H9 (cell line): ENCODE measurements at regions not wholly inside any gene's neighbourhood (a gene's known extent, or its start where the extent isn't known, plus 50 kb on each side); places are given as distances from the start of the nearest gene placed in this dataset.

Experiments used
- DNase-seq: peaks from one replicate; pipeline ENCODE4 v3.0.0-alpha.2; 2017
- H2AFZ ChIP-seq: one replicate; pipeline ENCODE4 v1.6.1; 2013; ENCODE audit warnings: mild to moderate bottlenecking, low read length, control low read depth, moderate library complexity
- H2AK5ac ChIP-seq: 2 replicates; pipeline ENCODE4 v1.6.1; 2013; ENCODE audit warnings: low read length, control low read depth, mixed read lengths; ENCODE audit not compliant: insufficient read length
- H2BK120ac ChIP-seq: one replicate; pipeline ENCODE4 v1.6.1; 2013; ENCODE audit warnings: low read depth, mild to moderate bottlenecking, low read length, control low read depth, inconsistent platforms; ENCODE audit not compliant: poor library complexity, severe bottlenecking
- H2BK12ac ChIP-seq: 2 replicates; pipeline ENCODE4 v1.6.1; 2013; ENCODE audit warnings: low read length, control low read depth, mixed read lengths, low read depth; ENCODE audit not compliant: insufficient read length
- H2BK15ac ChIP-seq: 2 replicates; pipeline ENCODE4 v1.6.1; 2013; ENCODE audit warnings: low read depth, low read length, control low read depth
- H2BK20ac ChIP-seq: one replicate; pipeline ENCODE4 v1.6.1; 2013; ENCODE audit warnings: low read depth, mild to moderate bottlenecking, low read length, control low read depth, inconsistent platforms; ENCODE audit not compliant: poor library complexity, severe bottlenecking
- H2BK5ac ChIP-seq: 2 replicates; pipeline ENCODE4 v1.6.1; 2013; ENCODE audit warnings: low read length, control low read depth, mixed read lengths; ENCODE audit not compliant: insufficient read length
- H3K14ac ChIP-seq: 2 replicates; pipeline ENCODE4 v1.6.1; 2013; ENCODE audit warnings: low read length, control low read depth; ENCODE audit not compliant: insufficient read depth
- H3K18ac ChIP-seq: 2 replicates; pipeline ENCODE4 v1.6.1; 2013; ENCODE audit warnings: low read depth, mild to moderate bottlenecking, mixed read lengths, low read length, control low read depth; ENCODE audit not compliant: insufficient read length
- H3K23ac ChIP-seq: 2 replicates; pipeline ENCODE4 v1.6.1; 2013; ENCODE audit warnings: low read length, control low read depth, mixed read lengths, low read depth; ENCODE audit not compliant: insufficient read length
- H3K23me2 ChIP-seq: 2 replicates; pipeline ENCODE4 v1.6.1; 2013; ENCODE audit warnings: low read depth, mild to moderate bottlenecking, mixed read lengths, low read length, control low read depth; ENCODE audit not compliant: insufficient read length, poor library complexity, severe bottlenecking
- H3K27ac ChIP-seq: 2 replicates; pipeline ENCODE4 v1.5.1; 2013; ENCODE audit warnings: low read length, control low read depth, mixed read lengths, low read depth; ENCODE audit not compliant: insufficient read length
- H3K27me3 ChIP-seq: 2 replicates; pipeline ENCODE4 v1.6.1; 2013; ENCODE audit warnings: low read length, control low read depth, inconsistent platforms; ENCODE audit not compliant: insufficient read depth
- H3K4ac ChIP-seq: 2 replicates; pipeline ENCODE4 v1.6.1; 2013; ENCODE audit warnings: low read depth, mild to moderate bottlenecking, control low read depth, inconsistent platforms, low read length, moderate library complexity
- H3K4me1 ChIP-seq: 2 replicates; pipeline ENCODE4 v1.6.1; 2013; ENCODE audit warnings: low read length, control low read depth, inconsistent platforms; ENCODE audit not compliant: insufficient read depth
- H3K4me2 ChIP-seq: 2 replicates; pipeline ENCODE4 v1.6.1; 2013; ENCODE audit warnings: low read length, control low read depth, mixed read lengths; ENCODE audit not compliant: insufficient read length, insufficient read depth
- H3K56ac ChIP-seq: 2 replicates; pipeline ENCODE4 v1.6.1; 2013; ENCODE audit warnings: low read depth, mild to moderate bottlenecking, mixed read lengths, low read length, control low read depth; ENCODE audit not compliant: insufficient read length
- H3K79me1 ChIP-seq: 2 replicates; pipeline ENCODE4 v1.6.1; 2013; ENCODE audit warnings: low read depth, mild to moderate bottlenecking, moderate library complexity, low read length, control low read depth, inconsistent platforms; ENCODE audit not compliant: insufficient read depth, poor library complexity, severe bottlenecking
- H3K79me2 ChIP-seq: 2 replicates; pipeline ENCODE4 v1.6.1; 2013; ENCODE audit warnings: low read length, control low read depth, inconsistent platforms; ENCODE audit not compliant: insufficient read depth
- H3K9ac ChIP-seq: 2 replicates; pipeline ENCODE4 v1.6.1; 2013; ENCODE audit warnings: low read length, control low read depth, mixed read lengths; ENCODE audit not compliant: insufficient read length; ENCODE audit errors: extremely low read depth
- H3K9me3 ChIP-seq: one replicate; pipeline ENCODE4 v1.6.1; 2013; ENCODE audit warnings: low read depth, low read length, inconsistent platforms; ENCODE audit not compliant: control insufficient read depth
- H3T11ph ChIP-seq: one replicate; pipeline ENCODE4 v1.6.1; 2013; ENCODE audit warnings: mild to moderate bottlenecking, low read length, control low read depth, inconsistent platforms
- H4K20me1 ChIP-seq: one replicate; pipeline ENCODE4 v1.6.1; 2013; ENCODE audit not compliant: control insufficient read depth, insufficient read length, insufficient read depth
- H4K5ac ChIP-seq: 2 replicates; pipeline ENCODE4 v1.6.1; 2013; ENCODE audit warnings: low read depth, mild to moderate bottlenecking, mixed read lengths, low read length, control low read depth; ENCODE audit not compliant: insufficient read length
- H4K8ac ChIP-seq: replicated peaks from 2 replicates; pipeline ENCODE4 v1.6.1; 2013; ENCODE audit warnings: low read length, control low read depth, mixed read lengths, low read depth; ENCODE audit not compliant: insufficient read length
- H4K91ac ChIP-seq: 2 replicates; pipeline ENCODE4 v1.6.1; 2013; ENCODE audit warnings: low read depth, mild to moderate bottlenecking, moderate library complexity, mixed read lengths, low read length, control low read depth; ENCODE audit not compliant: insufficient read length
- H3K27ac Mint-ChIP-seq, 3 experiments: 2 replicates in 2 of 3; 3 replicates in 1 of 3; pipeline ENCODE4 v1.8.0; 2020 to 2021; ENCODE audit warnings: mixed read lengths in 3 of 3, mild to moderate bottlenecking in 1 of 3, moderate library complexity in 1 of 3
- H3K27me3 Mint-ChIP-seq: 2 replicates; pipeline ENCODE4 v1.8.0; 2021; ENCODE audit warnings: low read depth, mild to moderate bottlenecking, moderate library complexity, mixed read lengths
- H3K36me3 Mint-ChIP-seq, 3 experiments: 2 replicates in 2 of 3; 3 replicates in 1 of 3; pipeline ENCODE4 v1.8.0; 2020 to 2021; ENCODE audit warnings: low read depth in 3 of 3, mixed read lengths in 3 of 3; ENCODE audit not compliant: insufficient read depth in 1 of 3
- H3K4me1 Mint-ChIP-seq, 2 experiments: 2 replicates each; pipeline ENCODE4 v1.8.0; 2020; ENCODE audit warnings: mixed read lengths in 2 of 2
- H3K4me3 Mint-ChIP-seq, 2 experiments: 2 replicates in 1 of 2; 3 replicates in 1 of 2; pipeline ENCODE4 v1.8.0; 2020 to 2021; ENCODE audit warnings: mild to moderate bottlenecking in 2 of 2, mixed read lengths in 2 of 2, moderate library complexity in 1 of 2
- H3K9me3 Mint-ChIP-seq, 2 experiments: 2 replicates in 1 of 2; 3 replicates in 1 of 2; pipeline ENCODE4 v1.8.0; 2020; ENCODE audit warnings: mild to moderate bottlenecking in 2 of 2, mixed read lengths in 2 of 2, moderate library complexity in 1 of 2
- CTCF ChIP-seq: fragments of 200-600 bp; sonication (generic); conservative IDR thresholded peaks from 3 replicates; pipeline ENCODE4 v1.8.0; 2021; ENCODE audit warnings: antibody characterized with exemption, mild to moderate bottlenecking
- WGBS: extraction: QIAGEN DNeasy Blood & Tissue Kit; methylation state at CpG from one replicate; pipeline ENCODE4 v1.1.7; 2013; ENCODE audit warnings: missing lambda C conversion rate, low lambda C conversion rate, mixed read lengths; ENCODE audit not compliant: insufficient read length; ENCODE audit errors: extremely low coverage; 5-methylcytosine and 5-hydroxymethylcytosine counted together

GRCh38 chr2:15881120-15881433 lies 59.3 kb upstream of the MYCN start:
- H3K27ac Mint-ChIP-seq, result no peak overlapping the region
- Histone ChIP-seq H3T11ph (no peak overlapping the region), H2BK12ac (no peak overlapping the region), H2BK120ac (no peak overlapping the region), H3K9ac (no peak overlapping the region), H4K91ac (no peak overlapping the region), H3K23me2 (no peaks in the 10 kb centered on the region), H3K4me2 (no peak overlapping the region), H2BK20ac (no peak overlapping the region), H3K18ac (no peak overlapping the region), H4K20me1 (no peaks in the 10 kb centered on the region), H3K9me3 (peaks cover 4% of the 10 kb centered on the region), H3K27ac (no peak overlapping the region), H3K4me1 (no peaks in the 10 kb centered on the region), H4K5ac (no peak overlapping the region), H4K8ac (no peak overlapping the region), H3K4ac (no peak overlapping the region), H3K27me3 (no peaks in the 10 kb centered on the region), H2AK5ac (no peak overlapping the region), H3K79me1 (no peaks in the 10 kb centered on the region), H3K14ac (no peak overlapping the region), H2BK15ac (no peak overlapping the region), H3K56ac (no peak overlapping the region), H3K23ac (no peak overlapping the region), H3K79me2 (no peaks in the 10 kb centered on the region), H2AFZ (no peak overlapping the region), H2BK5ac (no peak overlapping the region)
- DNase-seq, result no peak
- no CpG with 5 or more reads among the region's 7 CpGs for WGBS
- TF ChIP-seq CTCF, result no peak
- no peak overlapping the region for H3K4me3 Mint-ChIP-seq
- peaks cover 11 to 19% of the 10 kb centered on the region in 2 experiments for H3K9me3 Mint-ChIP-seq
- peaks cover 4 to 8% of the 10 kb centered on the region in 2 experiments for H3K4me1 Mint-ChIP-seq
- H3K27me3 Mint-ChIP-seq, result no peaks in the 10 kb centered on the region
- H3K36me3 Mint-ChIP-seq, result peaks cover 0 to 7% (median 4%) of the 10 kb centered on the region in 3 experiments; a peak in 3 of 7 replicates
